K562 (cell line): ENCODE measurements at regions not wholly inside any gene's neighbourhood (a gene's known extent, or its start where the extent isn't known, plus 50 kb on each side); places are given as distances from the start of the nearest gene placed in this dataset.

Experiments
- ATAC-seq: fragments of 200-7000 bp; cut with Tn5 transposase; 3 replicates; pipeline ENCODE4 v1.9.1; 2020; ENCODE audit warnings: moderate library complexity
- BruUV-seq: library from RNA; stranded (reverse); fragments of 400-500 nt; replicated peaks from 2 replicates; lab custom pipeline; 2021; lab: Mats Ljungman, UMichigan
- CTCF ChIA-PET: fragments of 300-600 bp; formaldehyde crosslinking; extraction: SDS; loops from one replicate; lab custom pipeline; 2021; ENCODE audit warnings: low intra/inter-chr PET ratio; lab: Yijun Ruan, JAX
- POLR2A ChIA-PET: fragments of 300-600, 350-650 bp; sonication (Branson Sonifier 250); formaldehyde crosslinking; extraction: SDS; loops from one replicate; lab custom pipeline; 2021; ENCODE audit warnings: antibody characterized with exemption, inconsistent platforms; lab: Yijun Ruan, JAX
- DNase-seq, 4 experiments: peaks; one replicate each; pipeline versions ENCODE4 v3.0.0 to v3.0.0-alpha.2; 2011 to 2018; ENCODE audit warnings: low spot score in 3 of 4, mixed read lengths in 3 of 4; ENCODE audit errors: extremely low read depth in 1 of 4
- FAIRE-seq: peaks from 2 replicates; lab custom pipeline; 2011; peaks lifted over from hg19 to GRCh38; lab: Jason Lieb, UNC
- H2AFZ ChIP-seq: 2 replicates; pipeline ENCODE4 v1.6.0; 2011; ENCODE audit warnings: low read depth, low read length, control low read depth, inconsistent platforms
- H3K27ac ChIP-seq: fragments of 200-600 bp; 3 replicates; pipeline ENCODE4 v1.8.0; 2011; ENCODE audit warnings: low read depth, mild to moderate bottlenecking, control low read depth, inconsistent platforms, low read length, moderate library complexity, mixed read lengths; ENCODE audit errors: extremely low read depth
- H3K27me3 ChIP-seq, 2 experiments: fragments of 300-600 bp in 1 of 2; 2 replicates in 1 of 2; 3 replicates in 1 of 2; pipeline versions ENCODE4 v1.6.0 to v1.8.0; 2011; ENCODE audit warnings: inconsistent platforms in 2 of 2, low read length in 2 of 2, mild to moderate bottlenecking in 1 of 2, mixed read lengths in 1 of 2, moderate library complexity in 1 of 2; ENCODE audit not compliant: control insufficient read depth in 2 of 2, insufficient read depth in 2 of 2
- H3K36me3 ChIP-seq: fragments of 300-600 bp; 3 replicates; pipeline ENCODE4 v1.8.0; 2011; ENCODE audit warnings: mild to moderate bottlenecking, low read length, inconsistent platforms; ENCODE audit not compliant: control insufficient read depth, insufficient read depth
- H3K4me1 ChIP-seq, 2 experiments: fragments of 200-600 bp in 1 of 2; replicated peaks in 1 of 2; 2 replicates in 1 of 2; 3 replicates in 1 of 2; pipeline versions ENCODE4 v1.5.1 to v1.8.0; 2011; ENCODE audit warnings: inconsistent platforms in 2 of 2, low read length in 2 of 2, mild to moderate bottlenecking in 1 of 2, mixed read lengths in 1 of 2, moderate library complexity in 1 of 2; ENCODE audit not compliant: control insufficient read depth in 2 of 2, insufficient read depth in 2 of 2
- H3K4me2 ChIP-seq: 2 replicates; pipeline ENCODE4 v1.6.1; 2011; ENCODE audit warnings: low read length, control low read depth, inconsistent platforms, mixed read lengths; ENCODE audit not compliant: insufficient read depth
- H3K4me3 ChIP-seq: fragments of 200-600 bp; sonication (generic), shearing (Covaris generic); 2 replicates; pipeline ENCODE4 v1.5.1; 2016; ENCODE audit warnings: control low read depth, inconsistent platforms
- H3K79me2 ChIP-seq: fragments of 200-600 bp; 3 replicates; pipeline ENCODE4 v1.8.0; 2011; ENCODE audit warnings: low read length, inconsistent platforms; ENCODE audit not compliant: control insufficient read depth, insufficient read depth
- H3K9ac ChIP-seq, 2 experiments: 2 replicates each; pipeline versions ENCODE4 v1.6.0 to v1.6.1; 2011; ENCODE audit warnings: low read depth in 2 of 2, low read length in 2 of 2, control low read depth in 1 of 2, inconsistent platforms in 1 of 2, mild to moderate bottlenecking in 1 of 2, mixed read lengths in 1 of 2; ENCODE audit not compliant: insufficient read depth in 1 of 2
- H3K9me1 ChIP-seq: one replicate; pipeline ENCODE4 v1.6.0; 2011; ENCODE audit warnings: inconsistent platforms, mild to moderate bottlenecking, low read length, moderate library complexity; ENCODE audit not compliant: control insufficient read depth, insufficient read depth
- H3K9me3 ChIP-seq: replicated peaks from 2 replicates; pipeline ENCODE4 v1.5.1; 2011; ENCODE audit warnings: low read depth, low read length, inconsistent platforms; ENCODE audit not compliant: control insufficient read depth, insufficient read depth
- H4K20me1 ChIP-seq: replicated peaks from 2 replicates; pipeline ENCODE4 v1.6.1; 2011; ENCODE audit warnings: low read length, inconsistent platforms, mixed read lengths; ENCODE audit not compliant: control insufficient read depth, insufficient read depth
- CCNT2 ChIP-seq: IDR thresholded peaks from 2 replicates; pipeline ENCODE4 v1.6.1; 2011; ENCODE audit warnings: borderline replicate concordance, low read depth, mild to moderate bottlenecking, moderate library complexity, mixed read lengths, low read length; ENCODE audit not compliant: insufficient read length; ENCODE audit errors: extremely low read depth
- CHD2 ChIP-seq: IDR thresholded peaks from 2 replicates; pipeline ENCODE4 v1.6.1; 2011; ENCODE audit warnings: low read depth, low read length
- ESRRB ChIP-seq: fragments of 250-450 bp; sonication (Bioruptor Pico); IDR thresholded peaks from 2 replicates; pipeline ENCODE4 v1.5.0; 2020; ENCODE audit warnings: mild to moderate bottlenecking, moderate library complexity, borderline replicate concordance
- IRF2 ChIP-seq: sonication (generic); formaldehyde crosslinking; IDR thresholded peaks from 2 replicates; pipeline ENCODE4 v1.8.1; 2022; ENCODE audit warnings: mild to moderate bottlenecking, missing genetic modification reagents
- NFE2 ChIP-seq: IDR thresholded peaks from 2 replicates; pipeline ENCODE4 v1.6.1; 2014; ENCODE audit warnings: antibody characterized with exemption, low read depth
- NR3C1 ChIP-seq: sonication (generic); formaldehyde crosslinking; IDR thresholded peaks from 2 replicates; pipeline ENCODE4 v1.8.1; 2022; ENCODE audit warnings: missing genetic modification reagents
- NR4A1 ChIP-seq, 2 experiments: fragments of 250-450 bp in 1 of 2; fragments of 450-650 bp in 1 of 2; sonication (Bioruptor Pico) in 1 of 2; IDR thresholded peaks; 2 replicates each; pipeline versions ENCODE4 v1.4.0 to v1.6.1; 2016 to 2020; ENCODE audit warnings: mild to moderate bottlenecking in 2 of 2, missing compliant biosample characterization in 1 of 2, missing genetic modification characterization in 1 of 2, moderate library complexity in 1 of 2
- PTBP1 ChIP-seq: fragments of 200-400 bp; formaldehyde crosslinking; IDR thresholded peaks from 2 replicates; pipeline ENCODE4 v1.6.1; 2017; ENCODE audit warnings: low read depth, low read length
- PYGO2 ChIP-seq: fragments of 450-650 bp; IDR thresholded peaks from 2 replicates; pipeline ENCODE4 v1.6.1; 2016; ENCODE audit warnings: mild to moderate bottlenecking, missing genetic modification characterization, moderate library complexity, missing compliant biosample characterization
- SREBF1 ChIP-seq: fragments of 150-350 bp; IDR thresholded peaks from 2 replicates; pipeline ENCODE4 v1.6.1; 2014; ENCODE audit warnings: antibody characterized with exemption, low read depth, low read length, borderline replicate concordance
- ZC3H4 ChIP-seq: sonication (generic); formaldehyde crosslinking; IDR thresholded peaks from 2 replicates; pipeline ENCODE4 v1.9.0; 2021; ENCODE audit warnings: missing genetic modification reagents, borderline replicate concordance
- ZKSCAN1 ChIP-seq: fragments of 150-350 bp; IDR thresholded peaks from 2 replicates; pipeline ENCODE4 v1.6.1; 2016; ENCODE audit warnings: low read depth, low read length
- ZNF436 ChIP-seq: fragments of 250-450, 450-650 bp; sonication (Bioruptor Pico); formaldehyde crosslinking; IDR thresholded peaks from 2 replicates; pipeline ENCODE4 v1.7.0; 2020; ENCODE audit warnings: mild to moderate bottlenecking
- ZNF764 ChIP-seq: fragments of 250-450 bp; sonication (Bioruptor Pico); IDR thresholded peaks from 2 replicates; pipeline ENCODE4 v1.4.0; 2020; ENCODE audit warnings: low read depth, mild to moderate bottlenecking, moderate library complexity
- WGBS: fragments of 100-300 bp; shearing (Covaris generic); methylation state at CpG from one replicate; pipeline ENCODE4 v1.1.6; 2016; ENCODE audit warnings: low coverage, mixed read lengths; ENCODE audit not compliant: insufficient coverage; ENCODE audit errors: missing lambda C conversion rate; 5-methylcytosine and 5-hydroxymethylcytosine counted together
- in situ Hi-C: fragments of 300-500 bp; cut with MboI; formaldehyde crosslinking; loops from 4 replicates; pipeline ENCODE4 v1.15.0; 2018; ENCODE audit warnings: inconsistent platforms, mixed read lengths
- intact Hi-C: fragments of 100-400 bp; cut with micrococcal nuclease; formaldehyde crosslinking; loops from 2 replicates; pipeline ENCODE4 v1.14.2; 2022
- TF ChIP-seq, protein P1 (sequence below): fragments of 450-650 bp; IDR thresholded peaks from 2 replicates; pipeline ENCODE4 v1.6.1; 2016; ENCODE audit warnings: low read depth, mild to moderate bottlenecking, moderate library complexity
- TF ChIP-seq, protein P2 (sequence below): fragments of 450-650 bp; IDR thresholded peaks from 2 replicates; pipeline ENCODE4 v1.6.1; 2016; ENCODE audit warnings: mild to moderate bottlenecking

GRCh38 chr2:234235191-234235590 is 184.7 kb downstream of the SPP2 start:
- Histone ChIP-seq H3K4me3 (no peak overlapping the region), H3K4me2 (no peak overlapping the region), H3K4me1 (no peaks in the 10 kb centered on the region), H3K79me2 (no peaks in the 10 kb centered on the region), H3K9me1 (no peaks in the 10 kb centered on the region), H3K36me3 (no peaks in the 10 kb centered on the region), H3K9ac (no peak overlapping the region), H3K9me3 (no peaks in the 10 kb centered on the region), H4K20me1 (no peaks in the 10 kb centered on the region), H2AFZ (no peak overlapping the region), H3K27ac (no peak overlapping the region), H3K27me3 (no peaks in the 10 kb centered on the region; a peak in 1 of 5 replicates)
- DNase-seq (no peak), FAIRE-seq (no peak), ATAC-seq (no peak)
- no TSS peak for BruUV-seq
- intact Hi-C loops (no loop called here), in situ Hi-C loops (no loop called here)
- TF ChIP-seq, protein P1, sequence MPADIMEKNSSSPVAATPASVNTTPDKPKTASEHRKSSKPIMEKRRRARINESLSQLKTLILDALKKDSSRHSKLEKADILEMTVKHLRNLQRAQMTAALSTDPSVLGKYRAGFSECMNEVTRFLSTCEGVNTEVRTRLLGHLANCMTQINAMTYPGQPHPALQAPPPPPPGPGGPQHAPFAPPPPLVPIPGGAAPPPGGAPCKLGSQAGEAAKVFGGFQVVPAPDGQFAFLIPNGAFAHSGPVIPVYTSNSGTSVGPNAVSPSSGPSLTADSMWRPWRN, result no peak
- no peak for TF ChIP-seq ZKSCAN1
- ChIA-PET POLR2A (interaction anchor here (0.6 to 0.9 kb wide), 2 partner anchors 8 to 421 kb away, joined by 3 to 4 read pairs; no protein-coding TSS in a partner anchor), CTCF (no interaction called here)

GRCh38 chr2:234231460-234231859 is 181.0 kb downstream of the SPP2 start:
- H2AFZ ChIP-seq, result no peak overlapping the region
- WGBS, result 0% methylated on average over 1 of the region's 1 CpG
- H3K27me3 ChIP-seq, result no peaks in the 10 kb centered on the region; a peak in 1 of 5 replicates
- ATAC-seq (no peak), DNase-seq (no peak), FAIRE-seq (no peak)
- no peaks in the 10 kb centered on the region for H3K4me1 ChIP-seq
- in situ Hi-C loops (no loop called here), intact Hi-C loops (no loop called here)
- no peaks in the 10 kb centered on the region for H4K20me1 ChIP-seq
- H3K36me3 ChIP-seq, result no peaks in the 10 kb centered on the region
- ChIA-PET CTCF (no interaction called here), POLR2A (no interaction called here)
- H3K4me2 ChIP-seq, result no peak overlapping the region
- H3K9ac ChIP-seq, result no peak overlapping the region
- H3K27ac ChIP-seq, result no peak overlapping the region
- BruUV-seq, result no TSS peak
- no peaks in the 10 kb centered on the region for H3K79me2 ChIP-seq
- no peaks in the 10 kb centered on the region for H3K9me1 ChIP-seq
- no peaks in the 10 kb centered on the region for H3K9me3 ChIP-seq
- H3K4me3 ChIP-seq, result no peak overlapping the region
- no peak for TF ChIP-seq CCNT2
- TF ChIP-seq IRF2 (CRISPR knock-in tag), result no peak
- no peak for TF ChIP-seq PYGO2
- no peak for TF ChIP-seq ZC3H4 (CRISPR knock-in tag)
- no peak for TF ChIP-seq NR3C1 (CRISPR knock-in tag)
- no peak for TF ChIP-seq ZNF764
- no peak for TF ChIP-seq ESRRB (CRISPR knock-in tag)
- TF ChIP-seq NFE2, result no peak
- no peak for TF ChIP-seq ZNF436 (CRISPR knock-in tag)
- TF ChIP-seq SREBF1, result no peak
- TF ChIP-seq CHD2, result no peak
- TF ChIP-seq, protein P2, sequence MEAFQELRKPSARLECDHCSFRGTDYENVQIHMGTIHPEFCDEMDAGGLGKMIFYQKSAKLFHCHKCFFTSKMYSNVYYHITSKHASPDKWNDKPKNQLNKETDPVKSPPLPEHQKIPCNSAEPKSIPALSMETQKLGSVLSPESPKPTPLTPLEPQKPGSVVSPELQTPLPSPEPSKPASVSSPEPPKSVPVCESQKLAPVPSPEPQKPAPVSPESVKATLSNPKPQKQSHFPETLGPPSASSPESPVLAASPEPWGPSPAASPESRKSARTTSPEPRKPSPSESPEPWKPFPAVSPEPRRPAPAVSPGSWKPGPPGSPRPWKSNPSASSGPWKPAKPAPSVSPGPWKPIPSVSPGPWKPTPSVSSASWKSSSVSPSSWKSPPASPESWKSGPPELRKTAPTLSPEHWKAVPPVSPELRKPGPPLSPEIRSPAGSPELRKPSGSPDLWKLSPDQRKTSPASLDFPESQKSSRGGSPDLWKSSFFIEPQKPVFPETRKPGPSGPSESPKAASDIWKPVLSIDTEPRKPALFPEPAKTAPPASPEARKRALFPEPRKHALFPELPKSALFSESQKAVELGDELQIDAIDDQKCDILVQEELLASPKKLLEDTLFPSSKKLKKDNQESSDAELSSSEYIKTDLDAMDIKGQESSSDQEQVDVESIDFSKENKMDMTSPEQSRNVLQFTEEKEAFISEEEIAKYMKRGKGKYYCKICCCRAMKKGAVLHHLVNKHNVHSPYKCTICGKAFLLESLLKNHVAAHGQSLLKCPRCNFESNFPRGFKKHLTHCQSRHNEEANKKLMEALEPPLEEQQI, result no peak
- no peak for TF ChIP-seq PTBP1
- no peak for TF ChIP-seq NR4A1 (CRISPR knock-in tag; IDR thresholded peaks at IDR 0.05)
- TF ChIP-seq NR4A1 (tag; IDR thresholded peaks at IDR 0.05), result no peak
